ENCODE measurements at regions not wholly inside any gene's neighbourhood (a gene's known extent, or its start where the extent isn't known, plus 50 kb on each side); places are given as distances from the start of the nearest gene placed in this dataset.
"Not testable (repeated sequence)": the region's sequence is repeated elsewhere in the genome, so short reads cannot be mapped to it uniquely, and the experiment has no call there.

GRCh38 chr1:116185161-116185701 is 74.0 kb downstream of the MAB21L3 start:
- DNase-seq (ENCODE audit: low spot score in 2 of 2), result no peak
- no peaks in the 10 kb centered on the region for H3K4me1 Mint-ChIP-seq
- no peak for ATAC-seq
- H3K36me3 Mint-ChIP-seq, result no peaks in the 10 kb centered on the region
- no peak overlapping the region for H3K27ac Mint-ChIP-seq
- no peak overlapping the region for H3K4me3 Mint-ChIP-seq
- no peaks in the 10 kb centered on the region for H3K9me3 Mint-ChIP-seq

DNA sequence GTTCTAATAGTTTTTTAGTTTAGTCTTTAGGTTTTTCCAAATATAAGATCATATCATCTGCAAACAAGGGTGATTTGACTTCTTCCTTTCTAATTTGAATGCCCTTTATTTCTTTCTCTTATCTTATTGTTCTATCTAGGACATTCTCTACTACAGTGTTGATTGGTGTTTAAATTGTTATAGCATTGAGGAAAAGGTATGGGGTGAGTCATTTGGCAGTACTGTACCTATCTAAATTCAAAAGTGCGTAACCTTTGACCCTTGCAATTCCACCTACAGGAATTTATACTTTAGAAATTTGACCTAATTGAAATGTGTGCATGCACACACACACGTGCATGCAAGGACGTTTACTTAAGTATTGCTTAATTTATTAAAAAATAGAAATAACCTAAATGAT is 78.3 kb downstream of the MAB21L3 start:
- Mint-ChIP-seq H3K9me3 (no peaks in the 10 kb centered on the region), H3K36me3 (no peaks in the 10 kb centered on the region), H3K4me3 (no peak overlapping the region), H3K4me1 (no peaks in the 10 kb centered on the region), H3K27ac (no peak overlapping the region)
- no peak for DNase-seq (ENCODE audit: low spot score in 2 of 2)
- ATAC-seq, result no peak

DNA sequence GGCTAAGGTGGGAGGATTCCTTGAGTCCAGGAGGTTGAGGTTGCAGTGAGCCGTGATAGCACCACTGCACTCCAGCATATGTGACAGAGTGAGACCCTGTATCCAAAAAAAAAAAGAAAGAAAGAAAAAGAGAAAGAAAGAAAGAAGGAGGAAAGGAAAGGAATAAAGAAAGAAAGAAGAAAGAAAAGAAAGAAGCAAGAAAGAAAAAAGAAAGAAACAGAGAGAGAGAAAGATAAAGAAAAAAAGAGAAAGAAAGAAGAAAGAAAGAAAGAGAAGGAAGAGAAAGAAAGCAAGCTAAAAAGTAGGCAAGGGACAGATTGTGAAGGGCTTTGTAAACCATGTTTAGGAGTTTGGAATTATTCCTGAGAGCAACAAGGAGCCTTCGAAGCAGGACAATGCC is 80.1 kb downstream of the MAB21L3 start:
- no peaks in the 10 kb centered on the region for H3K36me3 Mint-ChIP-seq
- H3K9me3 Mint-ChIP-seq, result no peaks in the 10 kb centered on the region
- DNase-seq (ENCODE audit: low spot score in 2 of 2) (no peak), ATAC-seq (no peak)
- no peaks in the 10 kb centered on the region for H3K4me1 Mint-ChIP-seq
- H3K27ac Mint-ChIP-seq, result no peak overlapping the region
- no peak overlapping the region for H3K4me3 Mint-ChIP-seq

DNA sequence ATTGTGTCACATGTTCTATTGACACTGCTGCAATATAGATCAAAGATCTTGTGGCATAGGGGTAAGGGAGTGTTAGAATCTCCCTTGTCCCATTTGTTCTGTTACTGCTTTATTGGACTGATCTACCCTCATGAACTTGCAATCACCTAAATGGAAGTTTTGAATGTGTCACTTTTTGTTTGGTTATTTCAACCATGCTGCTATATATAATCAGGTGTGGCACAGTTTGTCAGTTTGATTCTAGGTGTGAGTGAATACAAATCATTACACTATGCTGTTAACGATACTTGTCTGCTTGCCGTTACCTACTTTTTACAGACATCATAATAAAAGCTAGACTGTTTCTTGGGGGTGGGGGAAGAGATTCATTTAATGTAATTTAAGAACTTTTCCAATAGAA is 82.6 kb downstream of the MAB21L3 start:
- Mint-ChIP-seq H3K9me3 (no peaks in the 10 kb centered on the region), H3K4me1 (no peaks in the 10 kb centered on the region), H3K27ac (no peak overlapping the region), H3K36me3 (no peaks in the 10 kb centered on the region), H3K4me3 (no peak overlapping the region)
- ATAC-seq (no peak), DNase-seq (ENCODE audit: low spot score in 2 of 2) (no peak)

- no peak for DNase-seq (ENCODE audit: low spot score in 2 of 2)
- no peak for ATAC-seq
- Mint-ChIP-seq H3K4me3 (no peak overlapping the region), H3K27ac (no peak overlapping the region), H3K36me3 (no peaks in the 10 kb centered on the region), H3K4me1 (no peaks in the 10 kb centered on the region), H3K9me3 (no peaks in the 10 kb centered on the region)
Measured at GRCh38 chr1:116194568-116194967, 83.4 kb downstream of the MAB21L3 start.

- Mint-ChIP-seq H3K9me3 (no peaks in the 10 kb centered on the region), H3K27ac (no peak overlapping the region), H3K4me1 (no peaks in the 10 kb centered on the region), H3K4me3 (no peak overlapping the region), H3K36me3 (no peaks in the 10 kb centered on the region)
- DNase-seq (ENCODE audit: low spot score in 2 of 2) (no peak), ATAC-seq (no peak)
Measured at GRCh38 chr1:116195077-116195868, 84.1 kb downstream of the MAB21L3 start.

GRCh38 chr1:116200343-116200742 is 89.1 kb downstream of the MAB21L3 start:
- not testable (repeated sequence) for H3K27ac Mint-ChIP-seq; H3K9me3 Mint-ChIP-seq; H3K4me1 Mint-ChIP-seq; H3K36me3 Mint-ChIP-seq; H3K4me3 Mint-ChIP-seq; ATAC-seq; DNase-seq (ENCODE audit: low spot score in 2 of 2)

GRCh38 chr1:116201911-116202310 is 90.7 kb downstream of the MAB21L3 start:
- no peak for ATAC-seq
- Mint-ChIP-seq H3K36me3 (no peaks in the 10 kb centered on the region), H3K9me3 (no peaks in the 10 kb centered on the region), H3K4me1 (no peaks in the 10 kb centered on the region), H3K27ac (no peak overlapping the region), H3K4me3 (no peak overlapping the region)
- DNase-seq (ENCODE audit: low spot score in 2 of 2), result no peak

DNA sequence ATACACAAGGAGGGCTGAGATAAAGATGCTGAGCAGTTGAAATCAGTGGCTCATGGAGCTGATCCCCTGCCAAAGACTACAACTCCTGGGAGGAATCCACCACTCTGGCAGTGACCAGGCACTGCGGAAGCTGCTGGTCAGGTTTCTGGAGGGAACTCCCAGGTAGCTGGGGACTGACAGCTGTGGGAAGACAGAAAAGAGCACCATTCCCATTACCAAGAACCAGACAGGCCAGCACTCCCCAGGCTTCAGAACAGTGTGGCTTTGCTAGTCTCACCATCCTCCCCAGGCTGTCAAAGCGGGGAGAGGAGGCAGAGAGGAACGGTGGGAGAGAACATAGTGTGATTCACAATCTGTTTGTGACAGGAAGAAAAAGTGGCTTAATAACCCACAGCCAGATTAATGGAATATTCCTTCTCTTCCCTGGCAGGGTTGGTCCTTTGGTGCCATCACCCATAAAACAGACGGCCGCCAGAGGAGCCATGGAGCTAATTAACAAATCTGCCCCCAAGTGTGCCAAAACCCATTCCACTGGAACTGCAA is 92.1 kb downstream of the MAB21L3 start:
- H3K9me3 Mint-ChIP-seq, result no peaks in the 10 kb centered on the region
- DNase-seq (ENCODE audit: low spot score in 2 of 2) (no peak), ATAC-seq (no peak)
- no peaks in the 10 kb centered on the region for H3K4me1 Mint-ChIP-seq
- no peaks in the 10 kb centered on the region for H3K36me3 Mint-ChIP-seq
- H3K4me3 Mint-ChIP-seq, result no peak overlapping the region
- no peak overlapping the region for H3K27ac Mint-ChIP-seq

DNA sequence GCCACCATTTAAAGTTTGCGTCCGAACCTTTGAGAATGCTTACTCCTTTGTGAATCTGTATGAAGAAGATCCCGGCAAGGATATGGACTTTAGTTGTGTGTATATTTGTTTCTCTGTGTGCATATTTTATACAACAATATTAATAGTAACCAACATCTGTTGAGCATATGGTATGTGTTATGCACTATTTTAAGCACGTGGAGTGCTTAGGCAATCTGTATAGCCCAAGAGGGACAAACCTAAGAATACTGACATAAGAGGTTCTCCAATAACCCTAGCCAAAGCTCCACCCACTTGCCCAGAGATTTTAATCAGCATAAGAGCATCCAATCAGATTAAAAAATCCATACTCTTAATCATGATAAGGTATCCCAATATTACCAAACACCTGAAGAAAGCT is 92.7 kb downstream of the MAB21L3 start:
- Mint-ChIP-seq H3K4me1 (no peaks in the 10 kb centered on the region), H3K9me3 (no peaks in the 10 kb centered on the region), H3K4me3 (no peak overlapping the region), H3K27ac (no peak overlapping the region), H3K36me3 (no peaks in the 10 kb centered on the region)
- ATAC-seq (no peak), DNase-seq (ENCODE audit: low spot score in 2 of 2) (no peak)

DNA sequence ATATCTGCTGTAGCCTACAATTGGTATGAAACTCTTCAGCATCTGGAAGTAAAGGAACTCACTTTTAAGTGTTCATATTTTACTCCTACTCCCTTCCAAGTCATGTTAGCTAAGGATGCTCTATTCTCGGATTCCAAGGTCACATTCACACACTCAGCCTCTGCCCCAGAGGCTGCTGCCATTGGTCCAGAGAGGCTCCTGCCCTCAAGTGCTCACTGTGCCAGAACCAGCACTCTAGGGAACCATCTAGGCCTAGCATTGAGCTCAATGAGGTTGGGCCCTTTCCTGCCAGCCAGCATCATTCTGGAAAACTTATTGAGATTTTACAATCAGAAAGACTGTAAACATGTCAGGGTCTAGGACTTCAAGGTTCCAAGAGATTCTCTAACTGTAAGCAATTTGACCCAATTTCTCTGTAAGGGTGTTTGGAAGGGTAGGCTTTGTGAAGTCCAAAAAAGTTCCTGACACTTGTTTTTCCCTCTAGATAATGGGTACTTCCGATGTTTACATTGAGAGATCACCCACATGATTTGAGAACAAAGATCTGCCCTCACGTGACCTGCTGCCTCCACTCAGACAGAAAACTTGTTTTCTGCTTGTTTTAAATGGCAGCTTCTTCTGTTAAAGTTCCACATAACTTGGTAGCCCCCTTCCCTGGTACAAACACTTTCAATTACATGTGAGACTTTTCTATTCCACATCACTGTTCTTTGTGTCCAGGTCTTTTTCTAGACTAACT is 94.9 kb downstream of the MAB21L3 start:
- Mint-ChIP-seq H3K4me1 (no peaks in the 10 kb centered on the region), H3K4me3 (no peak overlapping the region), H3K27ac (no peak overlapping the region), H3K9me3 (no peaks in the 10 kb centered on the region), H3K36me3 (no peaks in the 10 kb centered on the region)
- no peak for ATAC-seq
- no peak for DNase-seq (ENCODE audit: low spot score in 2 of 2)

DNA sequence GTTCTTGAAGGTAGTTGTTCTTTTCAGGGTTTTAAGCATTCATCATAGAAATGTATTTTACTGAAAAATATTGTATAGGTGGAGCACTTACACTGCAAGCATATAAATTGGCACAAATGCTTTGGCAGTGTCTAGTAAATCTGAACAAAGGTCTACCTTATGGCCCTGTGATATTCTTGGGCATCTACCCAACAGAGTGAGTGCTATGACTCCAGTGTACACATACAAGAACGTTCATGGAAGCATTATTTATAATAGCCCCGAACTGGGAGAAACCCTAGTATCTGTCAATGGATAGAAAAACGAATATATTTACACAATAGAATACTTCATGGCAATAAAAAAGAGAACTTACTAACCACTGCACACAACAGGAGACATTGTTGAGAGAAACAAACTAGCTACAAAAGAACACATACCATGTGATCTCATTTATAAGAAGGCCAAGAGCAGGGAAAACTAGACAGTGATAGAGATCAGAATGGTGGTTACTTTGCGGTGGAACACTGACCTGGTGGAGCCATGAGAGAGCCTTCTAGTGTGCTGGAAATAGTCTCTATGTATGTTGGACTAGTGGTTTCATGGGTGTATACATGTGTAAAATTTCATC is 96.0 kb downstream of the MAB21L3 start:
- Mint-ChIP-seq H3K27ac (no peak overlapping the region), H3K36me3 (no peaks in the 10 kb centered on the region), H3K4me1 (no peaks in the 10 kb centered on the region), H3K9me3 (no peaks in the 10 kb centered on the region), H3K4me3 (no peak overlapping the region)
- no peak for DNase-seq (ENCODE audit: low spot score in 2 of 2)
- ATAC-seq, result no peak

- no peak for ATAC-seq
- H3K4me3 Mint-ChIP-seq, result no peak overlapping the region
Measured at GRCh38 chr1:116208136-116208535, 96.9 kb downstream of the MAB21L3 start.

DNA sequence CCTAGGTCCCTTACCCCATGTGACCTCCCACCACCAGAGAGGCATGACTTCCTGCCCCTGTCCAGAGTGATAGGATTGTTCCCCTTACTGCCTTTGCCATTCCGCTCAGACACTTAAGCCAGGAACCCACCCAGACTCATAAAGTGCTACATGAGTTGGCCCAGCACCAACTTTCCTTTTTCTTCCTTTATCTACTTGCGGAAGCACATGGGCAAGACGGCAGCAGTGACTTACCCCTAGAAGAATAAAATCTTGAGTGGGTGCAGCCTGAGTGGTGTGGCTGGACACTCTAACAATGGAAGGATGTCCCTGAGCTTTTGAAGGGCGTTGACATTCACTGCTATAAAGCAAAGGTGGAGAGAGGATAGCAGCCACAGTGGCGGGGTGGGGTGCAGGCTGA is 100.1 kb downstream of the MAB21L3 start:
- Mint-ChIP-seq H3K27ac (no peak overlapping the region), H3K4me1 (no peaks in the 10 kb centered on the region), H3K9me3 (no peaks in the 10 kb centered on the region), H3K36me3 (no peaks in the 10 kb centered on the region), H3K4me3 (no peak overlapping the region)
- DNase-seq (ENCODE audit: low spot score in 2 of 2), result no peak
- ATAC-seq, result no peak

More at GRCh38 chr1:116208136-116208535, 96.9 kb downstream of the MAB21L3 start:
- Mint-ChIP-seq H3K9me3 (no peaks in the 10 kb centered on the region), H3K27ac (no peak overlapping the region), H3K36me3 (no peaks in the 10 kb centered on the region), H3K4me1 (no peaks in the 10 kb centered on the region)
- no peak for DNase-seq (ENCODE audit: low spot score in 2 of 2)

DNA sequence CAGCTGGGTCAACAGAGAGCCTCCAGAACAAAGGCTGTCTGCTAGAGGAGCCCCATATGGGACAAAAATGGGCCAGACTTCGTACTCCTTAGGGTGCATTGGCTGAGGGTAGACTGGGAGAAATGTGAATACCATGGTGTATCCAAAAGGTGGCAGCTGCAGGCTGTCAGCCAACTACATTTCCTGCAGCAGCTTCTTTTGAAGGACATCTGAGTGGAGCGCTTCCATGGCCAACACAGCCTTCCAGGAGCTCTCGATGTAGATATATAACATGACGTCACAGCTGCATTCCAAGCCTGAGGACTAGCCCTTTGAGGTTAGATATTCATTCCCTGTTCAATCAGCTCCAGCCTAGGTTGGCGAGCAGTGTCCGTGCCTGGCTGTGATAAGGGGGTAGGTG is 107.7 kb downstream of the MAB21L3 start:
- H3K9me3 Mint-ChIP-seq, result no peaks in the 10 kb centered on the region
- H3K4me3 Mint-ChIP-seq, result no peak overlapping the region
- DNase-seq (ENCODE audit: low spot score in 2 of 2) (no peak), ATAC-seq (no peak)
- no peak overlapping the region for H3K27ac Mint-ChIP-seq
- H3K36me3 Mint-ChIP-seq, result no peaks in the 10 kb centered on the region
- H3K4me1 Mint-ChIP-seq, result no peaks in the 10 kb centered on the region

All from stimulated activated effector memory CD8-positive, alpha-beta T cell treated with anti-CD3 and anti-CD28 coated beads, Interleukin-12 subunit alpha, Interleukin-12 subunit beta, amount 100 ng/mL, for 72 hours (primary cell).